NT2/D1 (cell line): ENCODE measurements at regions not wholly inside any gene's neighbourhood (a gene's known extent, or its start where the extent isn't known, plus 50 kb on each side); places are given as distances from the start of the nearest gene placed in this dataset.

ENCODE experiments used
- SUZ12 ChIP-seq: IDR thresholded peaks from 2 replicates; pipeline ENCODE4 v1.6.1; 2011; ENCODE audit not compliant: insufficient read length, insufficient read depth; ENCODE audit errors: extremely low read depth
- YY1 ChIP-seq: IDR thresholded peaks from 2 replicates; pipeline ENCODE4 v1.6.1; 2011; ENCODE audit not compliant: insufficient read length, insufficient read depth
- ZNF274 ChIP-seq: IDR thresholded peaks from 2 replicates; pipeline ENCODE4 v1.6.1; 2011; ENCODE audit warnings: mild to moderate bottlenecking, low read depth, low read length

DNA sequence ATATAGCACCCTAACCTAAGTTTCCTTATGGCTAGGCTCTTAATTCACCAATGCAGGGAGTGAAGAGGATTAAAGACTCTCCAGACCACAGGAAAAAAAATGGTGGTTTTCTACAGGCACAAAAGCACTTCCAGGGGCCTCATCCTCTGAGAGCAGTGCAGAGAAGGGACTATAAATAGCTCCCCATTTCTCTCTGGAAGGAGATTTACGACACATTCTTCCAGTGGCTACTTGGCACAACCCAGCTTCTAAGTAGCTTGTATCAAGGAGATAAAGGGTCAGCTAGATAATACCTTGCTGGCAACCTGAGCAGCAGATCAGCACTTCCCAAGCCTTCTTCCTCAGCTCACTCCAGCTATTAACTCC, 73.5 kb downstream of the CRPPA start:
- TF ChIP-seq ZNF274 (no peak), YY1 (no peak), SUZ12 (no peak)
